HG02759 (cell line): ENCODE measurements at regions not wholly inside any gene's neighbourhood (a gene's known extent, or its start where the extent isn't known, plus 50 kb on each side); places are given as distances from the start of the nearest gene placed in this dataset.
"Not testable (repeated sequence)": the region's sequence is repeated elsewhere in the genome, so short reads cannot be mapped to it uniquely, and the experiment has no call there.

Experiments used
- ATAC-seq: cut with Tn5 transposase; IDR thresholded peaks from one replicate; pipeline ENCODE4 v1.9.1; 2021; ENCODE audit warnings: mild to moderate bottlenecking, moderate library complexity; ENCODE audit not compliant: unreplicated experiment

DNA sequence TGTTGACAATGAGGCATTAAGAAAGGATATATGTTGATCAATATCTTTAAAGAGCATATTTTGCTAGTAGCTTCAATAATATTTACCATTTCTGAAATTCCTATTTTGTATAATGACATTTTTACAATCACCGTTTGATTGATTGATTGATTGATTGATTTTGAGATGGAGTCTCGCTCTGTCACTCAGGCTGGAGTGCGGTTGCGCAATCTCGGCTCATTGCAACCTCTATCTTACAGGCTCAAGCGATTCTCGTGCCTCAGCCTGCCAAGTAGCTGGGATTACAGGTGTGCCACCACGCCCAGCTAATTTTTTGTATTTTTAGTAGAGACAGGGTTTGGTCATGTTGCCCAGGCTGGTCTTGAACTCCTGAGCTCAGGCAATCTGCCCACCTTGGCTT is 150.9 kb upstream of the TEX13D start:
- ATAC-seq, result not testable (repeated sequence)

DNA sequence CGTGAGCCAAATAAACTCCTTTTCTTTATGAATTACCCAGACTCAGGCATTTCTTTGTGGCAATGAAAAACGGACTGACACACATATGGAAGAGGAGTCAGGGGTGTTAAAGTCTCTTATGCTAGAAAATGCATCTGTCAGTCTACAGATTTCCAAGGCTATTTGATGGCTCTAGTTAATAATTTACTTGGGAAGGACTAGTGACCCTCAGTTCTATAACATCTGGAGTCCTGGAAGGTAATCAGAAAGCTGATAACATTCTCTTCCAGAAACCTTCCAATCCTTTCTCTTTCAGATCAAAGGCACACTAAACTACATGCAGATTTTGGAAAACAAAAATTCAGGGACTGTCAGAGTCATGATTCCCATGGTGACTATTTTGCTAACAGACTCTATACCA is 142.0 kb upstream of the TEX13D start:
- ATAC-seq, result no peak

DNA sequence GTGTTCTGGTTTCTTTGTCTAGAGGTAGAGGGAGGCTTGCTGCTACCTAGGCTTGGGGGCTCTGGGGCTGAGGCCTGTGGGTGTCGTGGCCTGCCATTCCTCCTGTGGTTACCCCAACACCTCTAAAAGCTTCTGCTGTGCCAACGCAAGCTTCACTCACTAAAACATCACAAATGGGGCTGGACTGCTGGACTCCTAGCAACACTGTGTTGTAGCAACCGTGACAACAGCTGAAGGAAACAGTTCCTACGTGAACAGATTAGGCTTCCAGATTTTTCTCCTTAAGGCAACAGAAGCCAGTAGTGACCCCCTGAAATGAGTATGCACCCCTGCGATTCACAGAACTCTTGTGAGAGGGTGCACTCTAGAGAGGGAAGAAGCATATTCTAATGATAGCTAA is 138.3 kb upstream of the TEX13D start:
- no peak for ATAC-seq

DNA sequence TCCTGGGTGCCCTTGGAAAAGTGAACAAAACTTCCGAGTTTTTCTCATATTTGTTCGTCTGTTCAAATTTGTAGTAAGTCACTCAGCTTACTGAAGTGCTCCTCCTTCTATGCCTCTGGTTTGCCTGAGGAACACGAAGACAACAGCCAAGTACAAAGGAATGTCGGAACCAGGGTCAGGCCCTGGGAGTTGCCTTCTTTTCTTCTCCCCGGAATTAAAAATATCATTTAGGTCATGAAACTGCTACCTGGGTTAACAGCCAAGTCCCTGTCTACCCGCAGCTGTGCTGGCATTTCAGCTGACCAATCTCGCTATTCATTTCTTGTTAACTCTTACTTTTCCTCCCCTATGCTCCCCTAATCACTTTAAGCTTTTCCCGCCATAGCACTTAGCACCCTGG is 137.6 kb upstream of the TEX13D start:
- no peak for ATAC-seq

DNA sequence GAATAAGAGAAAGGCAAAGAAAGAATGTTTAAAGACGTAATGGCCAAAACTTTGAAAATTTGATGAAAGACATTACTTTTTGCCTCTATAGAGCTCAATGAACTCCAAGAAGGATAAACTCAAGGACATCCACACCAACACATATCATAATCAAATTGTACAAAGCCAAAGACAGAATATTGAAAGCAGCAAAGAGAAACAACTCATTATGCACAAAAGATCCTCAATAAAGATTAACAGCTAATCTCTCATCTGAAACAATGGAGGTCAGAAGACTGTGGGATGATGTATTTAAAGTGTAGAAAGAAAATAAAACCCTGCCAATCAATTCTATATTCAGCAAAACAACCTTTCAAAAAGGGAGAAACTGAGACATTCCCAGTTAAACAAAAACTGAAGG is 129.1 kb upstream of the TEX13D start:
- no peak for ATAC-seq

DNA sequence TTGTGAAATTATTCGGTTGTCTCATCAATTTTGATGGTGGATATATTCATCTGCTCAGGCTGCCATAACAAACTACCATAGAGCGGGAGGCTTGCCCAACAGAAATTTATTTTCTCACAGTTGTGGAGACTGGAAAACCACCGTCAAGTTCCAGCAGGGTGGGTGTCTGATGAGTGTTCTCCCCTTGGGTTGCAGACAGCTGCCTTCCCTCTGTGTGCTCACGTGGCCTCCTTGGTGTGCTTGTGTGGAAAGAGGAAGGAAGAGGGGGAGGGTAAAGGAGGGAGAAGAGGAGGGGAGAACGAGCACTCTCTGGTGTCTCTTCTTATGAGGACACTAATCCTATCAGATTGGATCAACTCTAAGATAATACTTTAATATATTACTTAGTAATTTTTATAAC is 123.8 kb upstream of the TEX13D start:
- no peak for ATAC-seq

DNA sequence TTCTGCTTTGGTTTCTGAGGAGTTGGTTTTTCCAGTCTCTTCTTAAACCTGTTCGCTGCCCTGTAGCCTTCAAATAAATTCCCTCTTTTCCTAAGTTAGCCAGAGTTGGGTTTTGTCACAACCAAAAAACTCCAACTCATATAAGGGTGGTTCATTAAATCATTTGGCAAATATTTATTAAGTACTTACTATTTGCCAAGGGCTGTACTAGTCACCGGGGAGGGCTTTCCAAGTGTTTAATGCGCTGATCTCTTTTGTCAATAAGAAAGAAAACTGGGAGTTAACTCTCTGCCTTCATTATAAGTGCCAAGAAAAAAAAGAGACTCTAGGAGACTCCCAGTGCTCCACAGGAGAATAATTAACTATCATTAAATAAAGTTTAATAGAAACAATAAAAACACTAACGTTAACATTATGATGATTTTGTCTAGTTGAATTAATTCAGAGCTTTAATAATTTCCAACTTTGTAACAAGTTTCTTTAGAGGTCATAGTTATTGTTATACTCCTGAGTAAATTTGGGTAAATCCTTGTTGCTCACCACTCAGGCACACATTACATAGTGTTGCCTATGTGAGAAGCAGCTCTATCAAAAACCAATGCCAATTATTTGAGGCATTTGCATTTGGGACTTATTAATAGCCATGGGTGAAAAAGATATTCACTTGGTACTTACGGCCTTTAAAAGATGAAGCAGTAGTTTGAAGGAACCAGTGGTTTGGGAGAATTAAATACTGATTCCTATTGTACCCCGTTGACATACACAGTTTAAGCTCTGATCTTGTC is 122.5 kb upstream of the TEX13D start:
- no peak for ATAC-seq

DNA sequence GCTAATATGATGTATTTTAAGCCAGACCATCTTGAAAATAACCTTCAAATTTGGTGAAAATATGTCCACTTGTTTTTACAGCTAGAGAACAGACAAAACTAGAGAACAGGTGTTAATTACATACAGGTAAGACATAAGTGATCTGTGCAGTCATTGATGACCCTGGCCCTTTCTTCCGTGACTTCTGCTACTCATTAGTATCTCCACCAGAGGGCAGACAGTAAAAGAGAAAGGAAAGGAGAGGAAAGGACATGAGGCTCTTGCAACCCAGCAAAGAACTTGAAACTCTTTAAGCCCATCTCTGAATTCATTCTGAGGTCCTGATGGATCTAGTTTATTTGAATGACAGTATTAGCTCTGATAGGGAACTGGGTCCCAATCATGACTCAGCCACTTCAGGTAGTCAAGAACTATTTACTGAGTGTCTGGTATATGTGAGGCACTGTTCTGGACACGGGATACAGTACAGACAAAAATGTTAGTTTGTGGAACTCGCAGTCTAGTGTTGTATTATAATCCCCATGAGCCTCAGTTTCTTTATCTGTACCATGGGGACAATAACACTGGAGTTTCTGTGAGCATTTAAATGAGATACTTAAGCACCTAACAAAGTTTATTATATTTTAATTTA is 121.0 kb upstream of the TEX13D start:
- peak; percentile 88 for ATAC-seq

DNA sequence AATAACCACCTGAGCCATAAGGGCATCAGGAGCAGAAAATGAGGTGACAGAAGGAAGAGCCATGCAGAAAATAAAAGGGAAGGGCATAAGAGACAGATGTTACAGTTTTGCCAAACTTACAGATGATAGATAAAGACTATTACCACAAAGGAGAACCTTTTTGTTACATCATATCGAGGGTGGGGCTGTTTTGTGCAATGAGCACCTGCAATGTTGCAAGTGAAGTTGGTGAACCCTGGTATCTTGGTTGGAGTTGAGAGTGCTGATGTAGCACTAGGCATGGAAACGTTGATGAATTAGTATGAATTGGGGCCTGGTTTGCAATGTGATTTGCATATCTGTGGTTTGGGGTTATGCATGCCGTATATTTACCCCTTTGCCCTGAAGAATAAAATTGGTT is 119.8 kb upstream of the TEX13D start:
- ATAC-seq, result no peak

DNA sequence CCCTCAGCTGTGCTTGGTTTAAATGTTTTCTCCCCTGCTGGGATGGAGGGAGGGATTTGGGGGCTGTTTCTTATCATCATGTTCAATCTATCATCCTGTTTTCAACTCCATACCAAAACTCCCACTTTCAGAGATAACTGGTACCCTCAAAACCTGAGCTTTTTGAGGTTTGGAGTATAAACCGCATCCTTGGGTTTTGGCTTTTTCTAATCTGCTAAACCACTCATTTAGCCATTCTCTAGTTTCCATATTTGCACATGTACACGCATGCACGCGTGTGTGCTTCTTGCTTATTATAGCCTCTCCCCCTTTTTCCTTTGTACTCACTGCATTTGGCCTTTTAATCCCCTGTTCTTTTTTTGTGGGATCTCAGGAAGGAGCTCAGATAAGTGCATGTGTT is 116.7 kb upstream of the TEX13D start:
- no peak for ATAC-seq

DNA sequence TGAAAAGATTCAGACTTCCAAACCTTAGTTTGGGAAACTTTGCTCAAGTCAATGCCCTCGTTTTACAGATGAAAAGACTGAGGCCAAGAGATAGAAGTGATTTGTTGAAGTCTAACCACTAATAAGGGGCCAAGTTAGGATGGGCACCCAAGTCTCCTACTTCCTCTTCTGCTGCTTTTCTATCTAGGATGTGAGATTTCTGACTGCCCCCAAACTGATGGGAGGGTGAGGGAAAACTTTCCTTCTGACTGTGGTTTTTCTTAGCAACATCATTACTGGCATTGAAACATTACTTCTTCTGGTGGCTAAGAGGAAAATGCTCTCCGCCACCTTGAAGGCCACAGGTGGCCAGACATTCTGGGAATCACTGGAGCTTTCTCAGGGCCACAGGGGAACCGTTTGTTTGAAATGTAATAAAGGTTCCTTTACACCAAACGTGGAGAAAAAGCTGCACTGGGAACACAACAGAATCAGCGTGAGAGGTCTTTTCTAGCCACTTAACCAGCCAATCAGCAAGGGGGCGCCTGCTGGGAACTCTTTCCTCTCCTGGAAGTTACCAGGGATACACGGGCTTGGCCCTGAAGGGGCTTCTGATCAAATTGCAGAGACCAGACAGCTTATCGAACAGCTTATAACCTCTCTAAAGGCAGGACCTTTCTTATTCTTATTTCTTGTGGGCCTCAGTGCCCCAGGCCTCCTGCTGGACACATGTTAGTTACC is 115.9 kb upstream of the TEX13D start:
- ATAC-seq, result no peak

DNA sequence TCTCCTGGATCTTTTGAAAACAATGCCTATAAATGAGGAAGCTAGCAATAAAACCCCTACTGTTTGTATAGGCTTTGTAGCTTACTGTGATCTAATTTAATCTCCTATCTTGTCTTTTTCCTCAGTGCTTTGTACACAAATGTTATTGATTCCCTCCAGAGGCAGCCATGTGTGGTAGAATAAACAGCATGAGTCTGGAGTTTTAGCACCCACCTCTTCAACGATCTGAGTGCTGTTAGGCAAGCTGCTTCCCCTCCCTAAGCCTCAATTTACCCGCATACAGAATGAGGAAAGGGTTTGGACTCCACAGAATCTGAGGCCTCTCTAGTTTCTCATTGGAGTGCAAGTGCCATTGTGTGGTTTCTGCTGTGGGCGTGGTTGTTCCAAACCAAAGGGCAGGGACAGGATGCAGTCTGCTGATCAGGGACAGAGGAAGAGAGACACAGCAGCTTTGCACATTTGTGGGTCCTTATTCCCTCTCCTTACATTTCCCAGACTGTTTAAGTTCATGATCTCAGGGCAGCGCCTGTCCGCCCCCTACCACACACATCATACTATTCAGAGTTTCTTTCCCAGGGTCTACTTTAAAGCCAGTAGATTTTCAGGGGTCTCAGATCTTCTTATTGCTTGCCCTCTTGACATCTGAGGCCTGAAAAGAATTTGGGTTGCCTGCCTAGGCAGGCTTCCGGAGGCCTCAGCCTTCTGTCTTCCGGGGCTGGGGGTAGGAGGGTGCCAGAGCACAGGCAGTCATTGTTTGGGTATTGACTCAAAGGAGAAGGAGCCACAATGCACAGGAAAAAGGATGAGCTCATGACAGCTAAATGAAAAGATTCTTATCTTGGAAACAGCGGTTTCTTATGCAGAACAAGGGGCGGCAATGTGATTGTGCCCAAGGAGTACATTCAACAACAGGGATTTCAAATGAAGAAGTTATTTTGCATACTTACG is 114.9 kb upstream of the TEX13D start:
- ATAC-seq, result peak; percentile 85

DNA sequence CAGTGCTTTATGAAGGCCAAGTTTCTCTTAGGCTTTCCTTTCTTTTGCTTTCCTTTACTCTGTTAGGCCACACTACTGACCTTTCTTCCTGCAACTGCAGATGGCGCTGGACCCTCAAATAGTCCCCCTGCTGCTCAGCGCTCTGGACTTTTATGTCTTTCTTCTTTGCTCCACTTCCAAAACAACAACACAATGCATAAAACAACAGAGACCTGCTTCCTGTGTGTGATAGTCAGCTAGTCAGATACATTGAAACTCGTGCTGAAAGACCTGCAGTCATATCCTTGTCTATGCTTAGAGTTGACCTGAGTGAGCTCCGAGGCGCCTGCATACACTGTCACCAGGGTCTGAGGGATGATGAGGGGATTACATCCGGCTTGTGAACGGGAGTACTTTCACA is 108.9 kb upstream of the TEX13D start:
- no peak for ATAC-seq

DNA sequence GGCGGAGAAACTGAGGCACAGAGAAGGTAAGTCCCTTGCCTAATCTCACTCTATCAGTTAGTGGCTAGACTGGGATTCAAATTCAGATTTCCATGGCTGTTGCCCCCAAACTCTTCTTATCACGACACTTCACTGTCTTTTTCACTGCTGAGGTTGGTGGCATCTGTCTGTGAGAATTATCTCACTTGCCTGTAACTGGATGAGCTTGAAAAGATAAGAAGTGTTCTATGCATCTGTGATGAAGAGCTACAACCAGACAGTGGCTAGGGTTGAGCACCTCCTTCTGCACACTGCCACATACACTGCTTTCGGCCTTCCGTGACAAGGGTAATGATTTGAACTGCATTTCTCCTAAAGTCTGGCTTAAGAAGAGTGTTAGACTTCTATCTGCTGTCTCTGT is 107.9 kb upstream of the TEX13D start:
- ATAC-seq, result no peak

DNA sequence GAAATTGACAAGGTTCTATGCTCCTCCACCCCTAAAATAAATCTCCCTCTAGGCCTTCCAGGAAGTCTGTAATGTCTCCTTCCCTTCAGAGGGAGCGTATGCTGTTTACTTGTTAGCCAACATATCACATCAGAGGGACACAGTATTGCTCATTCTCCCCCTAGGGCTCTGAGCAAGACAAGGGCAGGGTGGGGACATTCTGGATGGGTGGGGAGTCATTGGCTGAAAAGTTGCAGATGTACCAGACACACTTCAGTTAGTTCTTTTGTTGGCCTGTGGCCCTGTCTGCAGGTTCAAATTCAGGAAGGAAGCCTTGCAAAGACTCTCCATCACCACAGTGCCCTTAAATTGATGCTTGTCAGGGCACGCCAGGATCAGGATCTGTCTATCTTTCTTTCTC is 106.3 kb upstream of the TEX13D start:
- no peak for ATAC-seq

DNA sequence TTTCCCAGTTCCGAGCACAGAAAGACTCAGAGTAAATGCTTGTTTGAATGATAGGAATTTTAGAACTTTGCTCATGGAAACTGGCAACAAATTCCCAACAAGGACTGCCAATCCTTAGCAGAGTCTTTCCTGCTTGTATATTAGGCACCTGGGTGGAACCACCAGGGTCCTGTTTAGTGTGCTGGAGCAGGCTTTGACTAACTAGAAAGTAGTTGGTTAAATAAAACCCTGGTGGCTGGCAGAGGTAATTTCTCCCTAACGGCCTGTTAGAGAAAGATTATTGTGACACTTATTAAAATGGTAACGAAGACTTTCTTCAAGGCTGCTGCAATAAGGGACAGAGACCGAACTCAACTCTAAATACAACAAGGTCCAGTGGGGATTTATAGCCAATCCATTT is 103.6 kb upstream of the TEX13D start:
- ATAC-seq, result no peak

DNA sequence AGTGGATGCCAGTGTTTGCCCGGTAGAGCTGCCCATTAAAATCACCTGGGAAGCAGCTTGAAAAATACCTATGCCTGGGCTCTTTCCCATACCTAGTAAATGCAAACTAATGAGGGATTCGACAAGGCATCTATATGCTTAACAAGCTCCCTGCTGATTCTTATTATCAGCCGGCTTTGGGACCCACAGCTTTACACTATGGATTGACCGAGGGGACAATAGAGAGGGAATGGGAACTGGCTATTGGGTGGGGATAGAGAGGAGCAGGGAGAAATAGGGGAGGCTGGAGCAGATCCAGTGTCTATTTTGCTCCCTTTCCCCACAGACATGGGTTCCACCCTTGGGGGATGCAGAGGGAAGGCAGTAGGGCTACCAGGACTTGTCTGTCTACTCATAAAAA is 103.1 kb upstream of the TEX13D start:
- ATAC-seq, result no peak

DNA sequence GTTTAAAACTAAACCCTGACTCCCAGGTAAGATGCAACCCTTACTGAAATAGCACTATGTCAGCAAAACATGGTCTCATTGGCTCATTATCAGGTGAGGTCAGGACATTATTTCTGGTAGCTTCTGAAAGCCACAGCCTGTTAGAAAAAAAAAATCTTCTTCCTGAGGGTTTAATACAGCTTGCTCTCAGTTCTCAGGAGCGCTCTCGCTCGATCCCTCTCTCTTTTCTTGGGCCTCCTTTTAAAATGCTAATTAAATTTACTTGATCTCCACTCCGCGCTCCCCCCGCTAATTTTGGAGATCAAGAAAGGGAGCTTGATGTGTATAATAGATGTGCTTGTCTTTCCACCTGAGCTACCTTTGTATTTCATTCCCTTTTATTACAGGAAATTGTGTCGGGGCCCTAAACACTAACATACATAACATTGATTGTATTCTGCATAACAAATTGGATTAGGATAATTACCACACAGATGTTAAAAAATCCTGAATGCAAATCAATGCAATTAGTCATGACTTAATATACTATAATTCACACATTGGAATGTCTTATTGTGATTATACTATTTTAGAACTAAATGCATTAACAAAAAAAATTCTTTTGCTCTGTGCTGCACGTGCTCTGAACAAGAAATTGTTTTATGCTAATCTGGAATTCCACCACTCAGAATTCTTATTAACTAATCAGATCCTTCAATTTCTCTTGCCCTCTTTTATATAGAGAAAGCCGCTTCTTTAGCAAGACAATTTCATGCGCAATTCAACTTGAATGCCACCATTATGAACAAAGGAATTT is 101.6 kb upstream of the TEX13D start:
- ATAC-seq, result no peak

DNA sequence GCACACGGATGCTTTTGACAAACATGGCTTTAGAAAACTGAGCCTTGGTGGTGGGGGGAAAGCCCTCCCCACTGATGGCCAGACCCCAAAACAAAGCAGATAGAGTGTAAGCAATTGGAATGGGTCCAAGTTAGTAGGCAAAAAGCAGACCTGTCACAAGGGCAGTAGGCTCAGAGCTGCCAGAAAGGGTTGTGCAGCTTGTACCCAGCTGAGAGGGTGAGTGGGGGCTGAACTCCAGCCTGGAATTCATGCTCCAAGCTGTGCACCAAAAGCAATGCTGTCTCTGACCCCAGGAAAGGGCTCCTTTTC is 101.1 kb upstream of the TEX13D start:
- ATAC-seq, result no peak

DNA sequence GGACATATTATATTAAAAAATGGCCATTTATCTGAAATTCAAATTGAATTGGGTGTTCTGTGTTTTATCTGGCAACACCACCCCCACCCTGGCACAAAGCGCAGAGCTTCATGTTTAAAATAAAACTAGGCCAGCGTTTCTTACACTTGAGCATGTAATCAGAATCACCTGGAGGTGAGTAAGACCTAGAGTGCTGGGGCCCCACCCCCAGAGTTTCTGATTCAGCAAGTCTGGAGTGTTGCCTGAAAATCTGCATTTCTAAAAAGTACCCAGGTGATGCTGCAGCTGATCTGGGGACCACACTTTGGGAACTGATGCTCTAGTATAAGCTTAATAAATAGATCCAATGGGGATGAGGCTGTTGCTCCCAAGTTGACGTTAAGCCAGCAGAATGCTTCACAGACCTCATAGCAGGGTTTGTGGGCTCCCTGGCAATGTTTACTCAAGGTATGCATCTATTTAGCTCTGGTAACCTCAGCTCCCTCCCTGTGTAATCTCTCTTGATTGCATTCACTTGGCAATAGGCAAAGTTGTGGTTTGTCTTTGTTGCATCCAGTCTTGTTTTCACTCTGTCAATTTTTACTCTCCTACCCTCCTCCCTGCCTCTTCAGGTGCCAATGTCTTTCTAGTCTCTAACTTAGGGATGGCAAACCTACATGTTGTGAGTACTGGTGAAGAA is 99.8 kb upstream of the TEX13D start:
- peak; percentile 88 for ATAC-seq
